HepG2 (cell line): ENCODE measurements at regions not wholly inside any gene's neighbourhood (a gene's known extent, or its start where the extent isn't known, plus 50 kb on each side); places are given as distances from the start of the nearest gene placed in this dataset.

Source experiments
- ARID5B ChIP-seq: IDR thresholded peaks from 2 replicates; pipeline ENCODE4 v1.4.0; 2020; ENCODE audit warnings: mild to moderate bottlenecking, missing genetic modification reagents
- BCLAF1 ChIP-seq: fragments of 450-650 bp; IDR thresholded peaks from 2 replicates; pipeline ENCODE4 v1.6.1; 2017; ENCODE audit warnings: mild to moderate bottlenecking
- CCDC6 ChIP-seq: sonication (generic); formaldehyde crosslinking; IDR thresholded peaks from 2 replicates; pipeline ENCODE4 v1.8.1; 2022; ENCODE audit warnings: mild to moderate bottlenecking, missing genetic modification reagents, moderate library complexity
- ETV5 ChIP-seq: IDR thresholded peaks from 2 replicates; pipeline ENCODE4 v1.6.1; 2018; ENCODE audit warnings: missing biosample characterization, missing genetic modification reagents, inconsistent platforms, borderline replicate concordance
- FOXO1 ChIP-seq: sonication (generic); formaldehyde crosslinking; IDR thresholded peaks from 2 replicates; pipeline ENCODE4 v1.4.0; 2020; ENCODE audit warnings: missing genetic modification reagents
- GABPB1 ChIP-seq: IDR thresholded peaks from 2 replicates; pipeline ENCODE4 v1.6.1; 2016; ENCODE audit warnings: mild to moderate bottlenecking, missing genetic modification reagents, moderate library complexity, missing compliant biosample characterization
- HOXD1 ChIP-seq: sonication (generic); formaldehyde crosslinking; IDR thresholded peaks from 2 replicates; pipeline ENCODE4 v1.5.0; 2020; ENCODE audit warnings: missing genetic modification reagents
- MAFK ChIP-seq, 2 experiments: IDR thresholded peaks in 1 of 2; conservative IDR thresholded peaks in 1 of 2; 2 replicates each; pipeline ENCODE4 v1.6.1; 2011; ENCODE audit warnings: improper control_type of control experiment in 2 of 2, low read length in 2 of 2
- SIX1 ChIP-seq: sonication (generic); formaldehyde crosslinking; IDR thresholded peaks from 2 replicates; pipeline ENCODE4 v1.4.0; 2020; ENCODE audit warnings: missing genetic modification reagents, borderline replicate concordance
- SYNCRIP ChIP-seq: fragments of 200-400 bp; formaldehyde crosslinking; IDR thresholded peaks from 2 replicates; pipeline ENCODE4 v1.6.1; 2018; ENCODE audit warnings: mild to moderate bottlenecking, low read depth, low read length; ENCODE audit not compliant: insufficient read depth
- ZFP41 ChIP-seq: sonication (generic); formaldehyde crosslinking; IDR thresholded peaks from 2 replicates; pipeline ENCODE4 v1.4.0; 2020; ENCODE audit warnings: mild to moderate bottlenecking, missing genetic modification reagents, borderline replicate concordance
- ZNF253 ChIP-seq: sonication (generic); formaldehyde crosslinking; IDR thresholded peaks from 2 replicates; pipeline ENCODE4 v1.8.0; 2022; ENCODE audit warnings: mild to moderate bottlenecking, missing genetic modification reagents, borderline replicate concordance
- ZNF264 ChIP-seq: sonication (generic); formaldehyde crosslinking; IDR thresholded peaks from 2 replicates; pipeline ENCODE4 v1.4.0; 2020; ENCODE audit warnings: missing genetic modification reagents
- ZNF326 ChIP-seq: sonication (generic); formaldehyde crosslinking; IDR thresholded peaks from 2 replicates; pipeline ENCODE4 v1.4.0; 2020; ENCODE audit warnings: missing genetic modification reagents, borderline replicate concordance
- ZNF468 ChIP-seq: sonication (generic); formaldehyde crosslinking; IDR thresholded peaks from 2 replicates; pipeline ENCODE4 v1.8.0; 2022; ENCODE audit warnings: mild to moderate bottlenecking, moderate library complexity, missing genetic modification reagents
- ZNF570 ChIP-seq: sonication (generic); formaldehyde crosslinking; IDR thresholded peaks from 2 replicates; pipeline ENCODE4 v1.4.0; 2020; ENCODE audit warnings: mild to moderate bottlenecking, missing genetic modification reagents, borderline replicate concordance
- ZNF790 ChIP-seq: sonication (generic); formaldehyde crosslinking; IDR thresholded peaks from 2 replicates; pipeline ENCODE4 v1.8.0; 2022; ENCODE audit warnings: missing genetic modification reagents, mild to moderate bottlenecking, borderline replicate concordance
- ZSCAN21 ChIP-seq: sonication (generic); formaldehyde crosslinking; IDR thresholded peaks from 2 replicates; pipeline ENCODE4 v1.8.0; 2022; ENCODE audit warnings: mild to moderate bottlenecking, missing genetic modification reagents, moderate library complexity, borderline replicate concordance
- TF ChIP-seq, protein P1 (sequence below): sonication (generic); formaldehyde crosslinking; IDR thresholded peaks from 2 replicates; pipeline ENCODE4 v1.5.1; 2020; ENCODE audit warnings: missing genetic modification reagents, mild to moderate bottlenecking, borderline replicate concordance
- TF ChIP-seq, protein P2 (sequence below): sonication (generic); formaldehyde crosslinking; IDR thresholded peaks from 2 replicates; pipeline ENCODE4 v1.4.0; 2020; ENCODE audit warnings: mild to moderate bottlenecking, missing genetic modification reagents

DNA sequence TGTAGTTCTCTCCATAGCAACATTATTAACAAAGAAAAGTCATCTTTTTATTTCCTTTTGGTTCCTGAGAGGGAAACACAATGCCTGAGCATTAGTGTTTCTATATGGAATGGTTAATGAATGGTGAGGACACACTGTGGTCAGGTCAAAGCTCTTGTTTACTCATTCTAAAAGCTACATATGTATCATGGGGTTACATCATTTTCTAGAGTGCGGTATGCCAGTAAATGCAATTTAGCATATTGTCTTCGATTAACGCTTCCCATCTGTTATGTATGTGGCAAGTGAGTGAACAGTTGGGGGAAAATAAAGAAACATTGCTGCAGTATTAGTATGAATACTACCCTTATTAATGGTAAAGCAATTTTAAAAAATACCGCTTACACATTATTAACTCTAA is 1152.2 kb upstream of the SPRY2 start (continued):
- TF ChIP-seq, protein P1, sequence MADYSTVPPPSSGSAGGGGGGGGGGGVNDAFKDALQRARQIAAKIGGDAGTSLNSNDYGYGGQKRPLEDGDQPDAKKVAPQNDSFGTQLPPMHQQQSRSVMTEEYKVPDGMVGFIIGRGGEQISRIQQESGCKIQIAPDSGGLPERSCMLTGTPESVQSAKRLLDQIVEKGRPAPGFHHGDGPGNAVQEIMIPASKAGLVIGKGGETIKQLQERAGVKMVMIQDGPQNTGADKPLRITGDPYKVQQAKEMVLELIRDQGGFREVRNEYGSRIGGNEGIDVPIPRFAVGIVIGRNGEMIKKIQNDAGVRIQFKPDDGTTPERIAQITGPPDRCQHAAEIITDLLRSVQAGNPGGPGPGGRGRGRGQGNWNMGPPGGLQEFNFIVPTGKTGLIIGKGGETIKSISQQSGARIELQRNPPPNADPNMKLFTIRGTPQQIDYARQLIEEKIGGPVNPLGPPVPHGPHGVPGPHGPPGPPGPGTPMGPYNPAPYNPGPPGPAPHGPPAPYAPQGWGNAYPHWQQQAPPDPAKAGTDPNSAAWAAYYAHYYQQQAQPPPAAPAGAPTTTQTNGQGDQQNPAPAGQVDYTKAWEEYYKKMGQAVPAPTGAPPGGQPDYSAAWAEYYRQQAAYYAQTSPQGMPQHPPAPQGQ (CRISPR knock-in tag): no peak
- no peak for TF ChIP-seq SYNCRIP
- TF ChIP-seq ZNF570: no peak
- TF ChIP-seq ETV5 (CRISPR knock-in tag): no peak
- TF ChIP-seq ZNF326 (CRISPR knock-in tag): no peak
- no peak for TF ChIP-seq ZNF264 (CRISPR knock-in tag)
- TF ChIP-seq ZNF253 (CRISPR knock-in tag): no peak
- no peak for TF ChIP-seq ZNF468
- no peak for TF ChIP-seq ZNF790 (CRISPR knock-in tag)
- TF ChIP-seq ARID5B (CRISPR knock-in tag): peak; percentile 63
- TF ChIP-seq MAFK (conservative IDR thresholded peaks at IDR 0.05 in 1 of 2, IDR thresholded peaks at IDR 0.05 in 1 of 2; ENCODE audit: low read length in 2 of 2): 0 out of 4 replicates have a peak, but pooled peaks of 1 of the 2 experiments have one; percentile 9
- no peak for TF ChIP-seq ZSCAN21 (CRISPR knock-in tag)
- TF ChIP-seq GABPB1 (CRISPR knock-in tag): no peak
- TF ChIP-seq FOXO1: no peak
- TF ChIP-seq, protein P2, sequence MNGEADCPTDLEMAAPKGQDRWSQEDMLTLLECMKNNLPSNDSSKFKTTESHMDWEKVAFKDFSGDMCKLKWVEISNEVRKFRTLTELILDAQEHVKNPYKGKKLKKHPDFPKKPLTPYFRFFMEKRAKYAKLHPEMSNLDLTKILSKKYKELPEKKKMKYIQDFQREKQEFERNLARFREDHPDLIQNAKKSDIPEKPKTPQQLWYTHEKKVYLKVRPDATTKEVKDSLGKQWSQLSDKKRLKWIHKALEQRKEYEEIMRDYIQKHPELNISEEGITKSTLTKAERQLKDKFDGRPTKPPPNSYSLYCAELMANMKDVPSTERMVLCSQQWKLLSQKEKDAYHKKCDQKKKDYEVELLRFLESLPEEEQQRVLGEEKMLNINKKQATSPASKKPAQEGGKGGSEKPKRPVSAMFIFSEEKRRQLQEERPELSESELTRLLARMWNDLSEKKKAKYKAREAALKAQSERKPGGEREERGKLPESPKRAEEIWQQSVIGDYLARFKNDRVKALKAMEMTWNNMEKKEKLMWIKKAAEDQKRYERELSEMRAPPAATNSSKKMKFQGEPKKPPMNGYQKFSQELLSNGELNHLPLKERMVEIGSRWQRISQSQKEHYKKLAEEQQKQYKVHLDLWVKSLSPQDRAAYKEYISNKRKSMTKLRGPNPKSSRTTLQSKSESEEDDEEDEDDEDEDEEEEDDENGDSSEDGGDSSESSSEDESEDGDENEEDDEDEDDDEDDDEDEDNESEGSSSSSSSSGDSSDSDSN: no peak
- TF ChIP-seq HOXD1: no peak
- no peak for TF ChIP-seq ZFP41 (CRISPR knock-in tag)
- no peak for TF ChIP-seq SIX1 (CRISPR knock-in tag)
- no peak for TF ChIP-seq CCDC6 (CRISPR knock-in tag)
- TF ChIP-seq BCLAF1: no peak
